Memory B cell (primary cell): ENCODE measurements at regions not wholly inside any gene's neighbourhood (a gene's known extent, or its start where the extent isn't known, plus 50 kb on each side); places are given as distances from the start of the nearest gene placed in this dataset.

Experiments
- ATAC-seq: fragments of 150-1000 bp; cut with Tn5 transposase; 2 replicates; pipeline ENCODE4 v1.10.0; 2021; ENCODE audit warnings: low read depth, mild to moderate bottlenecking, moderate library complexity
- DNase-seq, 2 donors: peaks; one replicate each; pipeline ENCODE4 v3.0.0; 2022; ENCODE audit warnings: low spot score in 2 of 2
- H3K27ac Mint-ChIP-seq: one replicate; pipeline ENCODE4 v1.8.0; 2022; ENCODE audit warnings: mild to moderate bottlenecking, moderate library complexity, mixed read lengths
- H3K27me3 Mint-ChIP-seq: one replicate; pipeline ENCODE4 v1.8.0; 2022; ENCODE audit warnings: mixed read lengths
- H3K36me3 Mint-ChIP-seq: one replicate; pipeline ENCODE4 v1.8.0; 2022; ENCODE audit warnings: mild to moderate bottlenecking, mixed read lengths
- H3K4me1 Mint-ChIP-seq: one replicate; pipeline ENCODE4 v1.8.0; 2022; ENCODE audit warnings: mixed read lengths
- H3K4me3 Mint-ChIP-seq: one replicate; pipeline ENCODE4 v1.8.0; 2022; ENCODE audit warnings: mild to moderate bottlenecking, moderate library complexity, mixed read lengths
- H3K9me3 Mint-ChIP-seq: one replicate; pipeline ENCODE4 v1.8.0; 2022; ENCODE audit warnings: mixed read lengths

DNA sequence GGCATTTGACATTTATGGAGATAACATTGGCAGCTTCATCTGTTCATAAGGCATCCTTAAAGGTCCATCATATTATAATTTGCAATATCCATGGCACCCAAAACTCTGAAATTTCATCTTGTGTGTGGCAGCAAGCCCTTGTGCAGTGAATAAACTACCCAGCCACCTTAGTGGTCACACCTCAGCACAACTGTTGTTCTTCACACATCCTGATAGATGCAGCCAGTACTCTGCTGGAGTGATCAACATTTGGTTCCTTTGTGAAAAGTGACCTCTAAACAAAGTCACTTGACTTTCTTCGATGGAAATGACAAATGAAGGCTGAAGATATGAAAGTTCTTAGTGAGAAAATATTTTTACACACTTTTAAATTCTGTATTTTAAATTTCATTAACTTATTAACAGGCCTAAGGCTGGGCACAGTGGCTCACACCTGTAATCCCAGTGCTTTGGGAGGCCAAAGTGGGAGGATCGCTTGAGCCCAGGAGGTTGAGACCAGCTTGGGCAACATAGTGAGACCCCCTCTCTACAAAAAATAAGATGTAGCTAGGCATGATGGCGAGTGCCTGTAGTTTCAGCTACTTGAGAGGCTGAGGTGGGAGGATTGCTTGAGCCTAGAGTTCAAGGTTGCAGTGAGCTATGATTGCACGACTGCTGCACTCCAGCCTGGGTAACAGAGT is 161.4 kb downstream of the SPRY1 start:
- no peak for DNase-seq
- ATAC-seq = no peak
- Mint-ChIP-seq H3K9me3 (no peaks in the 10 kb centered on the region), H3K27ac (no peak overlapping the region), H3K4me3 (no peak overlapping the region), H3K27me3 (peaks cover 5% of the 10 kb centered on the region), H3K36me3 (no peaks in the 10 kb centered on the region), H3K4me1 (peaks cover 3% of the 10 kb centered on the region)

DNA sequence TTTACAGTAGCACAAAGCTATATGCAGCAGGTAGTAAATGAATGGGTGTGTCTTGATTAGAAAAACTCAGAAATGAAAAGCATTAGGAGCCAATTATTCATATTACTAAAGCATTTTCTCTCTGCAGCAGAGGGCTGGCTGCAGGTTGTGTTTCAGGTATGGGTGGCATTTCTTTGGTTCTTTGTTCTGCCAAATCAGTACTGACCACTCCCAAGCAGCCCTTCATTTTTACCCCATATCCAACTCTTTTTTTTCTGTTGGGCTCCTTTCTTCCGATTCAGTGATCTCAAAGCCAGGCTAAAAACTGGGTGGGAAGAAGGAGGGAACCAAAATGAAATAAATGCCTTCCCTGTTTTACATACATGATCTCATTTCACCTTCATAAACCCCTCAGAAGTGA is 162.3 kb downstream of the SPRY1 start:
- DNase-seq (no peak), ATAC-seq (no peak)
- Mint-ChIP-seq H3K9me3 (no peaks in the 10 kb centered on the region), H3K4me3 (no peak overlapping the region), H3K36me3 (no peaks in the 10 kb centered on the region), H3K27ac (no peak overlapping the region), H3K4me1 (no peaks in the 10 kb centered on the region), H3K27me3 (peaks cover 7% of the 10 kb centered on the region)

DNA sequence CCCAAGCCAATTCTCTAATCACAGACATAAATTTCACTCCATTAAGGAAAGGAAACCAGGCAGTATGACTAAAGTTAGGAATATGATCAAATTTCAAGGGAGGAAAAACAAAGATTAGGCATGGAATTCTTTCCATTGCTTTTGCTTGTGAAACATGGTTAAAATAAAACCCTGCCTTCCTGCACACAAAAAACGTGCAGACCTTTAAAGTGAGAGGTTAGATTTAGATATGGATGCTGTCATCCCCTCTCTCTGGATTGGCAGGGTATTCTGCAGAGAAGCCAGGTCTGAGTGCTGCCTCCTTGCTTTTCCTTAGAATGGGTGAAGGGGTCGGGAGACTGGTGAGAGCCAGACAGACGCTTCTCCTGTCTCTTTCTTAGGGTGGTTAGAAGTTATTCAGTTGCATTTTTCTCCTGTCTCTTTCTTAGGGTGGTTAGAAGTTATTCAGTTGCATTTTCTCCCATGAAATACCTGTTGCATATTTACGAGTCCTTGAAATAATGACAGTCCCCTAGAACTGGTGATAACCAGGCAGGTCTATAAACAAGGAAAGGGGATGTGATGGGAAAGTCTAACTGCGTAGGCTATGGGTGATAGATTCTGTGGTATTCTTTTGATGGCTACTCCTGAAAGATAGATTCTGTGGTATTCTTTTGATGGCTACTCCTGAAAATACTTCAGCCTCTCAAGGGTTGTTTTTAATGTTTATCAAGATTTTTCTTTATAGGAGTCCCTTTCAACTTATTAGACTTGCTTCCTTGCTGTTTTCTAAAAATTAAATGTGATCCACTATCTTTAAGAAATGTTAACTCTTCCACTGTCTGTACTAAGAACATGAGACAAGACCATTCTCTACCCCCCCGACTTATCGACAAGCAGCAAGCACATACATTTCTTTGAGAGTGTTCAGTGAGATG is 163.6 kb downstream of the SPRY1 start:
- ATAC-seq = no peak
- Mint-ChIP-seq H3K27me3 (peaks cover 8% of the 10 kb centered on the region), H3K36me3 (no peaks in the 10 kb centered on the region), H3K4me1 (peaks cover 2% of the 10 kb centered on the region), H3K27ac (no peak overlapping the region), H3K4me3 (no peak overlapping the region), H3K9me3 (no peaks in the 10 kb centered on the region)
- no peak for DNase-seq

- Mint-ChIP-seq H3K27ac (no peak overlapping the region), H3K27me3 (peaks cover 10% of the 10 kb centered on the region), H3K4me3 (no peak overlapping the region), H3K9me3 (no peaks in the 10 kb centered on the region), H3K4me1 (peaks cover 2% of the 10 kb centered on the region), H3K36me3 (no peaks in the 10 kb centered on the region)
- DNase-seq (no peak), ATAC-seq (no peak)
These were observed 164.9 kb downstream of the SPRY1 start for GRCh38 chr4:123561525-123561924.

DNA sequence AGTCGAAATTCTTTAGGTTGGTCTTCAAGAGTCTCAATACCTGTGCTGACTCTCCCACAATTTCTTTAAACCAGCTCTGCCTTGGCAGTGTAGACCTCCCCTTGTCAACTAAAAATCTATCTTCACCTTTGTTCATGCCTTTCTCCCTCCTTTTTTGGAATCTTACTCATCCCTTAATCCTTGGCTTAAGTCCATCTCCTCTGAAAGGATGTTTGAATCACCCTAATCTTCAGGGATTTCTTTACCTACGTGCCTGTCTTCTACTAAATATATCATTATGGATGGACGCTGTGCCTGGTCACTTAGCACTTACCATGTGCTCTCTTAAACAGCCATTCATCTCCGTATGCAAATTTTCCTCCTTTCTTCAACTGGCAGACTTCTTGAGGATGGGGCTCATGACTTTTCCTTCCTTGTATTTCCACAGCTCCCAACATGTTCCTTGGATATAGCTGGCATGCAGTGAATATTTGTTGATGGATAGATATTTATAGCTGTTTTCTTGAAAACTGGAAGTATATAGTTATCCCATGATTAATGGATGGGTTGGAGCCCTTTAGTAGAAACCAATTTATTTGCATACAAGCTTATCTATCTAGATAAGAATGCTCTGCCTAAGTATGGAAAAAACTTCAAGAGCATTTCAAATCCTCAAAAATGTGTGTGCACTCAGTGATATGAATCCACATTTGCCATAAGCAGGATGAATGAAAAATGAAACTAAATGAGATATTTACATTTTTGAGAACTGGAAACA is 166.6 kb downstream of the SPRY1 start:
- DNase-seq = no peak
- Mint-ChIP-seq H3K27me3 (peaks cover 8% of the 10 kb centered on the region), H3K9me3 (peaks cover 2% of the 10 kb centered on the region), H3K4me3 (no peak overlapping the region), H3K36me3 (no peaks in the 10 kb centered on the region), H3K4me1 (peaks cover 2% of the 10 kb centered on the region), H3K27ac (no peak overlapping the region)
- ATAC-seq = no peak

GRCh38 chr4:123564758-123565346 is 168.3 kb downstream of the SPRY1 start:
- peaks cover 2% of the 10 kb centered on the region for H3K9me3 Mint-ChIP-seq
- no peak overlapping the region for H3K27ac Mint-ChIP-seq
- H3K27me3 Mint-ChIP-seq = peaks cover 8% of the 10 kb centered on the region
- no peaks in the 10 kb centered on the region for H3K36me3 Mint-ChIP-seq
- no peak overlapping the region for H3K4me3 Mint-ChIP-seq
- peak; percentile 99 for ATAC-seq
- peak; percentile 34 to 55 for DNase-seq
- peaks cover 2% of the 10 kb centered on the region for H3K4me1 Mint-ChIP-seq

- no peak for DNase-seq
- peaks cover 2% of the 10 kb centered on the region for H3K4me1 Mint-ChIP-seq
- no peak for ATAC-seq
- H3K36me3 Mint-ChIP-seq = no peaks in the 10 kb centered on the region
- peaks cover 5% of the 10 kb centered on the region for H3K27me3 Mint-ChIP-seq
- H3K27ac Mint-ChIP-seq = no peak overlapping the region
- H3K9me3 Mint-ChIP-seq = peaks cover 4% of the 10 kb centered on the region
- H3K4me3 Mint-ChIP-seq = no peak overlapping the region
These were observed 172.3 kb downstream of the SPRY1 start for GRCh38 chr4:123568936-123569335.

- no peaks in the 10 kb centered on the region for H3K36me3 Mint-ChIP-seq
- no peak overlapping the region for H3K4me3 Mint-ChIP-seq
- peaks cover 5% of the 10 kb centered on the region for H3K27me3 Mint-ChIP-seq
- no peak overlapping the region for H3K27ac Mint-ChIP-seq
- DNase-seq = no peak
- H3K9me3 Mint-ChIP-seq = peaks cover 4% of the 10 kb centered on the region
- peaks cover 2% of the 10 kb centered on the region for H3K4me1 Mint-ChIP-seq
- ATAC-seq = no peak
These were observed 172.9 kb downstream of the SPRY1 start for GRCh38 chr4:123569541-123569940.

DNA sequence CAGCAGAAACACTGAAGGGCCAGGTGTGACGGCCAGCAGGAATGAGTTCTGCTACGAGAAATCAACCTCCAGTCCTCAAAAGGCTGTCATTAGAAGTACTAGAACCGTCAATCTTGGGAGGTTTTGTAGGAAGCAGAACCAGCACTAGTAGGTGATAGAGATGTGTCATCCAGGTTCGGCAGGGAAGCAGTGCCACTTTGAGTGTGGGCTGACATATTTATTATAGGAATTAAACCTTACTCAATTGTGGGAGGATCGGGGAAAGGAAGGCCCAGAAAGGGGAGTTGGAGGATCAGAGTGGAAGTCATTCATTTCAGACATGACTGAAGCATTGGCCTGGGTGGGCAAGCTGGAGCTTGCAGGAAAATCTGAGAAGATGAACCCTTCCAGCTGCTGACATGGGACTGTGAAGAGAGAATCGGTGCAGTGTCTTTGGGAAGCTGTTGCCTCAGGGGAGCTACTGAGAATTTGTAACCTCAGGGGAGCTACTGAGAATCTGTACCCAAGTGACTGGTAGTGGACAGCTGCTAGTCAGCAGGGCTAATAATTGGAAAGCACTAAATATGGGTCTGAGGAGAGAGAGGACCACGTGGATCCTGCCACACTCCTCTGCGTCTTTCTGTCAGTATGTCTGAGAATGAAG is 177.4 kb downstream of the SPRY1 start:
- H3K4me1 Mint-ChIP-seq = no peaks in the 10 kb centered on the region
- no peak overlapping the region for H3K27ac Mint-ChIP-seq
- no peak for ATAC-seq

DNA sequence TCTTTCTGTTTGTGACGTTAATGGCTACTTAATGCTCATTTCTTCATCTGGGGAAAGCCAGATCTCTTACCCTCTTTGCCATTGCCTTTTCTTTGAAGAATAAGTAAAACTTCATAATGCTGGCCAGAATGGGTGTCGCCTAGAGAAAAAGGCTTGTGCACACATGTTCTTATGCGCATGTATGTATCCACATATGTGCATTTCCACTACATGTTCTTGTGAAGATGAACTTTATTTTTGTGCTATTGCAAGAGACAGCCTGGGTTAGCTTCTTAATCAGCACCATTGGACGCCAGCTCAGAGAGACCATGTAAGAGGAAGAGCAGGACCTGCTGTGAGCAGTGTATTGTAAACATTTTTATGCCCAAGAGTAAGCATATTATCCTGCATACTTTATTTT is 178.7 kb downstream of the SPRY1 start:
- Mint-ChIP-seq H3K27me3 (peaks cover under 1% of the 10 kb centered on the region), H3K9me3 (peaks cover 2% of the 10 kb centered on the region), H3K36me3 (no peaks in the 10 kb centered on the region), H3K27ac (no peak overlapping the region), H3K4me3 (no peak overlapping the region), H3K4me1 (no peaks in the 10 kb centered on the region)
- DNase-seq (no peak), ATAC-seq (no peak)

More for the DNA sequence above, 177.4 kb downstream of the SPRY1 start:
- no peaks in the 10 kb centered on the region for H3K36me3 Mint-ChIP-seq
- peaks cover 2% of the 10 kb centered on the region for H3K27me3 Mint-ChIP-seq
- peaks cover 2% of the 10 kb centered on the region for H3K9me3 Mint-ChIP-seq
- H3K4me3 Mint-ChIP-seq = no peak overlapping the region
- no peak for DNase-seq

- Mint-ChIP-seq H3K4me3 (no peak overlapping the region), H3K27ac (no peak overlapping the region), H3K9me3 (peaks cover 6% of the 10 kb centered on the region), H3K4me1 (no peaks in the 10 kb centered on the region), H3K27me3 (peaks cover 3% of the 10 kb centered on the region), H3K36me3 (peaks cover 9% of the 10 kb centered on the region)
- DNase-seq = no peak
- ATAC-seq = no peak
These were observed 180.8 kb downstream of the SPRY1 start for GRCh38 chr4:123577225-123577906.

GRCh38 chr4:123578276-123579029 is 181.9 kb downstream of the SPRY1 start:
- Mint-ChIP-seq H3K36me3 (peaks cover 9% of the 10 kb centered on the region), H3K9me3 (peaks cover 6% of the 10 kb centered on the region), H3K4me3 (no peak overlapping the region), H3K27ac (no peak overlapping the region), H3K27me3 (peaks cover 3% of the 10 kb centered on the region), H3K4me1 (no peaks in the 10 kb centered on the region)
- DNase-seq (no peak), ATAC-seq (no peak)
